ENCODE measurements at regions not wholly inside any gene's neighbourhood (a gene's known extent, or its start where the extent isn't known, plus 50 kb on each side); places are given as distances from the start of the nearest gene placed in this dataset.

DNA sequence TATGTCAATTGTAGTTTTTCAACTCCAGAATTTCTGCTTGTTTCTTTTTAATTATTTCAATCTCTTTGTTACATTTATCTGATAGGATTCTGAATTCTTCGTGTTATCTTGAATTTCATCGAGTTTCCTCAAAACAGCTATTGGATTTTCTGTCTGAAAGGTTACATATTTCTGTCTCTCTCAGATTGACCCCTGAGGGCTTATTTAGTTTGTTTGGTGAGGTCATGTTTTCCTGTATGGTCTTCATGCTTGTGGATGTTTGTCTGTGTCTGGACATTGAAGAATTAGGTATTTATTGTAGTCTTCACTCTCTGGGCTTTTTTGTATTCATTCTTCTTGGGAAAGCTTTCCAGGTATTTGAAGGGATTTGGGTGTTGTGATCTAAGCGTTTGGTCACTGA, 85.6 kb downstream of the SNAPC1 start:
- TF ChIP-seq EZH2 (IDR thresholded peaks at IDR 0.05) = no peak
- TF ChIP-seq, protein P1, sequence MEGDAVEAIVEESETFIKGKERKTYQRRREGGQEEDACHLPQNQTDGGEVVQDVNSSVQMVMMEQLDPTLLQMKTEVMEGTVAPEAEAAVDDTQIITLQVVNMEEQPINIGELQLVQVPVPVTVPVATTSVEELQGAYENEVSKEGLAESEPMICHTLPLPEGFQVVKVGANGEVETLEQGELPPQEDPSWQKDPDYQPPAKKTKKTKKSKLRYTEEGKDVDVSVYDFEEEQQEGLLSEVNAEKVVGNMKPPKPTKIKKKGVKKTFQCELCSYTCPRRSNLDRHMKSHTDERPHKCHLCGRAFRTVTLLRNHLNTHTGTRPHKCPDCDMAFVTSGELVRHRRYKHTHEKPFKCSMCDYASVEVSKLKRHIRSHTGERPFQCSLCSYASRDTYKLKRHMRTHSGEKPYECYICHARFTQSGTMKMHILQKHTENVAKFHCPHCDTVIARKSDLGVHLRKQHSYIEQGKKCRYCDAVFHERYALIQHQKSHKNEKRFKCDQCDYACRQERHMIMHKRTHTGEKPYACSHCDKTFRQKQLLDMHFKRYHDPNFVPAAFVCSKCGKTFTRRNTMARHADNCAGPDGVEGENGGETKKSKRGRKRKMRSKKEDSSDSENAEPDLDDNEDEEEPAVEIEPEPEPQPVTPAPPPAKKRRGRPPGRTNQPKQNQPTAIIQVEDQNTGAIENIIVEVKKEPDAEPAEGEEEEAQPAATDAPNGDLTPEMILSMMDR (IDR thresholded peaks at IDR 0.05) = no peak
- no peak for TF ChIP-seq EZH2phosphoT487 (IDR thresholded peaks at IDR 0.05)
- Histone ChIP-seq H3K4me2 (no peak overlapping the region), H3F3A (ENCODE audit: low read depth) (no peaks in the 10 kb centered on the region), H3K4me1 (no peaks in the 10 kb centered on the region), H3K79me2 (ENCODE audit: low read depth) (no peaks in the 10 kb centered on the region), H3K4me3 (no peak overlapping the region), H4K20me1 (ENCODE audit: low read depth) (no peaks in the 10 kb centered on the region), H3K27ac (no peak overlapping the region), H3K9me3 (ENCODE audit: low read depth) (no peaks in the 10 kb centered on the region), H3K9ac (no peak overlapping the region), H3K36me3 (no peaks in the 10 kb centered on the region), H2AFZ (replicated peaks) (no peak overlapping the region), H3K27me3 (no peaks in the 10 kb centered on the region)
- Mint-ChIP-seq H3K27me3 (ENCODE audit: insufficient read depth, low read depth) (no peaks in the 10 kb centered on the region), H3K4me1 (no peaks in the 10 kb centered on the region), H3K4me3 (no peak overlapping the region), H3K9me3 (no peaks in the 10 kb centered on the region), H3K36me3 (no peaks in the 10 kb centered on the region), H3K27ac (no peak overlapping the region)
- DNase-seq (ENCODE audit: low spot score) = no peak

DNA sequence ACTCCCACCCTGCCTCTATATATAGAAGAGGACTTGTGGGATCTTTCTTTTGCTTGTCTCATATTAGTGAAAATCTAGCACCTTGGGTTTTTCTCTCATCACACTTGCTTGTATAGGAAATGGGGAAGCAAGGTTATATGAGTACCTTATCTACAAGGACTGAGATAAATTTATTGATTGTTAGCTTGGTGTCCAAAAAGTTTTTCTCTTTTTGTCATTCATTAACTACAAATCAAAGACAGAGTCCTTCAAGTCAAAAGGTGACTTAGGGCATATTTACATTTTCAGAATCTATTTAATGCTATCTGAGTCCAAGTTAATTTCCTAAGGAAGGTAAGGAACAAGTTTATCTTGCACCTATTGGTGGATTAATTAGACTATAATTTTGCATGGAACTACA, 92.7 kb downstream of the SNAPC1 start:
- H3F3A ChIP-seq (ENCODE audit: low read depth) = no peaks in the 10 kb centered on the region
- no peak for TF ChIP-seq EZH2phosphoT487 (IDR thresholded peaks at IDR 0.05)
- no peak for TF ChIP-seq EZH2 (IDR thresholded peaks at IDR 0.05)
- TF ChIP-seq, protein P1 (IDR thresholded peaks at IDR 0.05) = no peak

DNA sequence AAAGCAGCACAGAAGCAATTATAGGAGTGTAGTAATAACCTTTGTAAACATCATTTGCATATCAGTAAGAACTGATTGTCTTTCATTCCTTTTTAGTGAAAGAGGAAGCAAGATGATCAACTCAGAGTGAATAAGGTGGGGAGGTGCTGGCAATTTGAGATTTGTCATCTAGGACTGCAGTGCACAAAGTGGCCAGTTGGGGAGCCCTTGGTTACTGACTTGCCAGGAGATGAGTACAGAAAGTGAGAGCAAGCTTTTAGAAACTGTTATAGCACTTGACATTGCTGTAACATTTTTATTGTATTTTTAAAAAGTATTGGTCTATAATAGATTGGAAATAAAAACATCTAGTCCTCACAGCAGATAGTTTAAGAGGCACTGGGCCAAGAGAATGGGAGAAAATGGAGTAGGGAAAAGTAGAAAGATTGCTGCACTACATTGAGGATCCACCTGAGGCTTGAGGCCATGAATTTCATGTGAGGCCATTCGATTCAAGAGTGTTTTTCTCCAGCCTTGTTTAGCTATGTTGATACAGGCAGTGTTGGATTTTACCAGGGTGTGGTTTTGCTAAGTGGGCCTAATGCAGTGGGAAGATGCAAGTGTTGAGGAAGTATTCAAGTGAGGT, 98.2 kb downstream of the SNAPC1 start:
- Mint-ChIP-seq H3K9me3 (no peaks in the 10 kb centered on the region), H3K36me3 (no peaks in the 10 kb centered on the region), H3K4me1 (no peaks in the 10 kb centered on the region), H3K27ac (no peak overlapping the region), H3K27me3 (ENCODE audit: insufficient read depth, low read depth) (peaks cover 2% of the 10 kb centered on the region), H3K4me3 (no peak overlapping the region)
- H3K27ac ChIP-seq = no peak overlapping the region
- no peaks in the 10 kb centered on the region for H3F3A ChIP-seq (ENCODE audit: low read depth)
- no peak overlapping the region for H3K9ac ChIP-seq
- H3K9me3 ChIP-seq (ENCODE audit: low read depth) = no peaks in the 10 kb centered on the region
- no peaks in the 10 kb centered on the region for H3K27me3 ChIP-seq
- no peak overlapping the region for H3K4me2 ChIP-seq
- H2AFZ ChIP-seq (replicated peaks) = peak overlapping the region; percentile 86
- H4K20me1 ChIP-seq (ENCODE audit: low read depth) = no peaks in the 10 kb centered on the region
- H3K79me2 ChIP-seq (ENCODE audit: low read depth) = no peaks in the 10 kb centered on the region
- peak; percentile 61 for DNase-seq (ENCODE audit: low spot score)
- no peak for TF ChIP-seq EZH2 (IDR thresholded peaks at IDR 0.05)
- TF ChIP-seq, protein P1 (IDR thresholded peaks at IDR 0.05) = peak; percentile 71
- H3K4me3 ChIP-seq = no peak overlapping the region
- no peaks in the 10 kb centered on the region for H3K36me3 ChIP-seq
- H3K4me1 ChIP-seq = no peaks in the 10 kb centered on the region

More for the DNA sequence above, 92.7 kb downstream of the SNAPC1 start:
- Mint-ChIP-seq H3K4me1 (no peaks in the 10 kb centered on the region), H3K9me3 (no peaks in the 10 kb centered on the region), H3K36me3 (no peaks in the 10 kb centered on the region), H3K27me3 (ENCODE audit: insufficient read depth, low read depth) (no peaks in the 10 kb centered on the region), H3K4me3 (no peak overlapping the region), H3K27ac (no peak overlapping the region)
- H3K36me3 ChIP-seq = no peaks in the 10 kb centered on the region
- H3K9me3 ChIP-seq (ENCODE audit: low read depth) = no peaks in the 10 kb centered on the region
- no peaks in the 10 kb centered on the region for H3K79me2 ChIP-seq (ENCODE audit: low read depth)
- H3K4me3 ChIP-seq = no peak overlapping the region
- H4K20me1 ChIP-seq (ENCODE audit: low read depth) = no peaks in the 10 kb centered on the region
- no peak overlapping the region for H2AFZ ChIP-seq (replicated peaks)
- H3K9ac ChIP-seq = no peak overlapping the region
- H3K27me3 ChIP-seq = no peaks in the 10 kb centered on the region
- H3K4me1 ChIP-seq = no peaks in the 10 kb centered on the region
- H3K27ac ChIP-seq = no peak overlapping the region
- no peak for DNase-seq (ENCODE audit: low spot score)
- no peak overlapping the region for H3K4me2 ChIP-seq

Measured in neural progenitor cell (in vitro differentiated cells).